GM12892 (cell line): ENCODE measurements at regions not wholly inside any gene's neighbourhood (a gene's known extent, or its start where the extent isn't known, plus 50 kb on each side); places are given as distances from the start of the nearest gene placed in this dataset.

ENCODE experiments used
- POLR2A ChIP-seq: IDR thresholded peaks from 2 replicates; pipeline ENCODE4 v1.6.1; 2011; ENCODE audit warnings: low read depth, low read length, control low read depth
- POLR2AphosphoS5 ChIP-seq: IDR thresholded peaks from 2 replicates; pipeline ENCODE4 v1.6.1; 2011; ENCODE audit warnings: low read depth, low read length, control low read depth
- TAF1 ChIP-seq: IDR thresholded peaks from 2 replicates; pipeline ENCODE4 v1.6.1; 2011; ENCODE audit warnings: low read depth, mild to moderate bottlenecking, control low read depth, low read length, borderline replicate concordance

DNA sequence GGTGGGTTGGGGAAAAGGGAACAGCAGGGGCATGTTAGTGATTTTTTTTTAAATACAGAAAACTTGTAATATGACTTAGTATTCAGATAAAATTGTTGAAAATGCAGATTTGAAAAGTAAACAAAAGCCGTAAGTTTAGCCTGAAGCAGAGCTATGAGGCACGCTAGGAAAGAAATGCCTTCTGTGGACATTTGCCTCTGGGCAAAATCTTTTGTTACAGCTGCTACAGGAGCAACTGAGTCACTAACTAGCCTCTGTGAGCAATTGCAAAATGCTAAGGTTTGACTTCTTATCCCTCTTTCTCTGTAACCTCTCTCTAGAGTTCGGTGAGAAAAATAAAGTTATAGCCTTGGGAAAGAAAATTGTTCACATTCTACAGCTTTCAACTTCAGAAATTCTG, 350.0 kb downstream of the SLC7A11 start:
- no peak for TF ChIP-seq POLR2A
- no peak for TF ChIP-seq TAF1
- TF ChIP-seq POLR2AphosphoS5, result no peak
